ENCODE measurements at regions not wholly inside any gene's neighbourhood (a gene's known extent, or its start where the extent isn't known, plus 50 kb on each side); places are given as distances from the start of the nearest gene placed in this dataset.

GRCh38 chr7:81648716-81649115 is 121.1 kb downstream of the HGF start:
- TF ChIP-seq CEBPB (IDR thresholded peaks at IDR 0.05), result no peak
- no peak for TF ChIP-seq TEAD4 (IDR thresholded peaks at IDR 0.05)
- no peak for TF ChIP-seq CREB1 (IDR thresholded peaks at IDR 0.05; ENCODE audit: low read depth)
- TF ChIP-seq EGR1 (IDR thresholded peaks at IDR 0.05), result no peak
- TF ChIP-seq YY1 (IDR thresholded peaks at IDR 0.05; ENCODE audit: low read depth), result no peak
- no peak for TF ChIP-seq USF1 (IDR thresholded peaks at IDR 0.05)
- TF ChIP-seq NFIC (IDR thresholded peaks at IDR 0.05), result no peak
- no peak for TF ChIP-seq MAX (IDR thresholded peaks at IDR 0.05)
- no peak for TF ChIP-seq TCF12 (IDR thresholded peaks at IDR 0.05; ENCODE audit: low read depth)
- TF ChIP-seq EP300 (IDR thresholded peaks at IDR 0.05; ENCODE audit: borderline replicate concordance), result no peak
- TF ChIP-seq RAD21 (IDR thresholded peaks at IDR 0.05; ENCODE audit: low read depth), result no peak
- no peak for TF ChIP-seq TAF1 (IDR thresholded peaks at IDR 0.05; ENCODE audit: low read depth)
- no peak for TF ChIP-seq FOXM1 (IDR thresholded peaks at IDR 0.05; ENCODE audit: borderline replicate concordance, low read depth)
- TF ChIP-seq ZBTB7A (IDR thresholded peaks at IDR 0.05; ENCODE audit: low read depth), result no peak

- TF ChIP-seq USF1 (IDR thresholded peaks at IDR 0.05), result no peak
- no peak for TF ChIP-seq NFIC (IDR thresholded peaks at IDR 0.05)
- no peak for TF ChIP-seq RAD21 (IDR thresholded peaks at IDR 0.05; ENCODE audit: low read depth)
- TF ChIP-seq TCF12 (IDR thresholded peaks at IDR 0.05; ENCODE audit: low read depth), result no peak
- no peak for TF ChIP-seq REST (IDR thresholded peaks at IDR 0.05; ENCODE audit: low read depth)
Observed at GRCh38 chr7:81645435-81645834, 124.4 kb downstream of the HGF start.

- TF ChIP-seq TEAD4 (IDR thresholded peaks at IDR 0.05) (no peak), CEBPB (IDR thresholded peaks at IDR 0.05) (no peak), RAD21 (IDR thresholded peaks at IDR 0.05; ENCODE audit: low read depth) (no peak), MAX (IDR thresholded peaks at IDR 0.05) (no peak), CREB1 (IDR thresholded peaks at IDR 0.05; ENCODE audit: low read depth) (no peak)
Observed at GRCh38 chr7:81641873-81642272, 128.0 kb downstream of the HGF start.

- TF ChIP-seq NFIC (IDR thresholded peaks at IDR 0.05), result no peak
- TF ChIP-seq TCF12 (IDR thresholded peaks at IDR 0.05; ENCODE audit: low read depth), result no peak
- TF ChIP-seq YY1 (IDR thresholded peaks at IDR 0.05; ENCODE audit: low read depth), result no peak
Observed at GRCh38 chr7:81638198-81638597, 131.6 kb downstream of the HGF start.

GRCh38 chr7:81637534-81637933 is 132.3 kb downstream of the HGF start:
- TF ChIP-seq TAF1 (IDR thresholded peaks at IDR 0.05; ENCODE audit: low read depth) (no peak), USF1 (IDR thresholded peaks at IDR 0.05) (no peak), TCF12 (IDR thresholded peaks at IDR 0.05; ENCODE audit: low read depth) (no peak), MAX (IDR thresholded peaks at IDR 0.05) (no peak), EGR1 (IDR thresholded peaks at IDR 0.05) (no peak), CREB1 (IDR thresholded peaks at IDR 0.05; ENCODE audit: low read depth) (no peak), ZBTB7A (IDR thresholded peaks at IDR 0.05; ENCODE audit: low read depth) (no peak), EP300 (IDR thresholded peaks at IDR 0.05; ENCODE audit: borderline replicate concordance) (no peak), NFIC (IDR thresholded peaks at IDR 0.05) (no peak), CEBPB (IDR thresholded peaks at IDR 0.05) (no peak), TEAD4 (IDR thresholded peaks at IDR 0.05) (no peak), REST (IDR thresholded peaks at IDR 0.05; ENCODE audit: low read depth) (no peak), RAD21 (IDR thresholded peaks at IDR 0.05; ENCODE audit: low read depth) (no peak), FOXM1 (IDR thresholded peaks at IDR 0.05; ENCODE audit: borderline replicate concordance, low read depth) (no peak)

- TF ChIP-seq EP300 (IDR thresholded peaks at IDR 0.05; ENCODE audit: borderline replicate concordance) (no peak), CREB1 (IDR thresholded peaks at IDR 0.05; ENCODE audit: low read depth) (no peak), YY1 (IDR thresholded peaks at IDR 0.05; ENCODE audit: low read depth) (no peak), EGR1 (IDR thresholded peaks at IDR 0.05) (no peak), TCF12 (IDR thresholded peaks at IDR 0.05; ENCODE audit: low read depth) (no peak), ZBTB7A (IDR thresholded peaks at IDR 0.05; ENCODE audit: low read depth) (no peak), REST (IDR thresholded peaks at IDR 0.05; ENCODE audit: low read depth) (no peak), RAD21 (IDR thresholded peaks at IDR 0.05; ENCODE audit: low read depth) (no peak), FOXM1 (IDR thresholded peaks at IDR 0.05; ENCODE audit: borderline replicate concordance, low read depth) (no peak), NFIC (IDR thresholded peaks at IDR 0.05) (no peak)
Observed at GRCh38 chr7:81632418-81632817, 137.4 kb downstream of the HGF start.

Data from Ishikawa (cell line).